ENCODE measurements at regions not wholly inside any gene's neighbourhood (a gene's known extent, or its start where the extent isn't known, plus 50 kb on each side); places are given as distances from the start of the nearest gene placed in this dataset.
A peak's percentile ranks its signal among the peaks of the same experiment; 100 is the strongest.

DNA sequence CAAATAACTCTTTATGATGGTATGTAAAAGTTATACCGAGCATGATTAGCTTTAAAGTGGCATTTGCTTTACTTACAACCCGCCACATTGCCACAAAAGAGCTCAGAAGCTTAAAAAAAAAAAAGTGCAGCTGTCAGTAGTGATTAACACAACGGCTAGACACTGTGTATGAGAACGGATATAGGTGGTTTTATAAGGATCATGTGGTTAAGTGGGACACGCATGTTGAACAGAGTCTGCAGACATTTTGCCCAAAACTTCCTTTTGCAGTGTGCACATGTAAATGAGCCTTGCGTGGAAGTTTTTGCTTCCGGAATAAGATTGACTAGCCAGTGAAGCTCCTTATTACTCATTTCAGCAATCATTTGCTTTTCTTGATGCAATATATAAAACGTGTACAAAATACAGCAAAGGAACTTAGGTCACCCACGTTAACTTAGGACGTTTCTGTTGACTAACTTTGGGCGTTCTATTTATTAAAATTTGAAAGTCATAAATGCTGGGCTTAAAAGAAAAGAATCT, 58.7 kb upstream of the RGS1 start (continued):
- TF ChIP-seq, protein P1, sequence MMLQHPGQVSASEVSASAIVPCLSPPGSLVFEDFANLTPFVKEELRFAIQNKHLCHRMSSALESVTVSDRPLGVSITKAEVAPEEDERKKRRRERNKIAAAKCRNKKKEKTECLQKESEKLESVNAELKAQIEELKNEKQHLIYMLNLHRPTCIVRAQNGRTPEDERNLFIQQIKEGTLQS (IDR thresholded peaks at IDR 0.05; ENCODE audit: borderline replicate concordance, extremely low read depth, low read depth, low read length), result no peak
- TF ChIP-seq RCOR1 (conservative IDR thresholded peaks at IDR 0.05; ENCODE audit: low read depth, low read length), result no peak; the same call in 1 of the 2 replicates
- TF ChIP-seq SREBF1 (IDR thresholded peaks at IDR 0.05; ENCODE audit: low read length), result no peak
- TF ChIP-seq GABPA (IDR thresholded peaks at IDR 0.05; ENCODE audit: low read depth), result peak; percentile 61
- no peak for TF ChIP-seq RB1 (IDR thresholded peaks at IDR 0.05; ENCODE audit: borderline replicate concordance)
- TF ChIP-seq, protein P2, sequence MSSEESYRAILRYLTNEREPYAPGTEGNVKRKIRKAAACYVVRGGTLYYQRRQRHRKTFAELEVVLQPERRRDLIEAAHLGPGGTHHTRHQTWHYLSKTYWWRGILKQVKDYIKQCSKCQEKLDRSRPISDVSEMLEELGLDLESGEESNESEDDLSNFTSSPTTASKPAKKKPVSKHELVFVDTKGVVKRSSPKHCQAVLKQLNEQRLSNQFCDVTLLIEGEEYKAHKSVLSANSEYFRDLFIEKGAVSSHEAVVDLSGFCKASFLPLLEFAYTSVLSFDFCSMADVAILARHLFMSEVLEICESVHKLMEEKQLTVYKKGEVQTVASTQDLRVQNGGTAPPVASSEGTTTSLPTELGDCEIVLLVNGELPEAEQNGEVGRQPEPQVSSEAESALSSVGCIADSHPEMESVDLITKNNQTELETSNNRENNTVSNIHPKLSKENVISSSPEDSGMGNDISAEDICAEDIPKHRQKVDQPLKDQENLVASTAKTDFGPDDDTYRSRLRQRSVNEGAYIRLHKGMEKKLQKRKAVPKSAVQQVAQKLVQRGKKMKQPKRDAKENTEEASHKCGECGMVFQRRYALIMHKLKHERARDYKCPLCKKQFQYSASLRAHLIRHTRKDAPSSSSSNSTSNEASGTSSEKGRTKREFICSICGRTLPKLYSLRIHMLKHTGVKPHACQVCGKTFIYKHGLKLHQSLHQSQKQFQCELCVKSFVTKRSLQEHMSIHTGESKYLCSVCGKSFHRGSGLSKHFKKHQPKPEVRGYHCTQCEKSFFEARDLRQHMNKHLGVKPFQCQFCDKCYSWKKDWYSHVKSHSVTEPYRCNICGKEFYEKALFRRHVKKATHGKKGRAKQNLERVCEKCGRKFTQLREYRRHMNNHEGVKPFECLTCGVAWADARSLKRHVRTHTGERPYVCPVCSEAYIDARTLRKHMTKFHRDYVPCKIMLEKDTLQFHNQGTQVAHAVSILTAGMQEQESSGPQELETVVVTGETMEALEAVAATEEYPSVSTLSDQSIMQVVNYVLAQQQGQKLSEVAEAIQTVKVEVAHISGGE (CRISPR knock-in tag; IDR thresholded peaks at IDR 0.05), result no peak
- peak in 1 of 2 experiments; percentile 44; a peak in 1 of 4 replicates for TF ChIP-seq SRF (IDR thresholded peaks at IDR 0.05; ENCODE audit: low read depth in 2 of 2, low read length in 2 of 2)
- TF ChIP-seq ZNF622 (IDR thresholded peaks at IDR 0.05), result no peak
- TF ChIP-seq HDAC2 (IDR thresholded peaks at IDR 0.05), result no peak
- peak; percentile 98 for TF ChIP-seq ZBED1 (IDR thresholded peaks at IDR 0.05; ENCODE audit: borderline replicate concordance)
- peak; percentile 98 for TF ChIP-seq POU2F2 (IDR thresholded peaks at IDR 0.05; ENCODE audit: borderline replicate concordance, low read depth, low read length)
- TF ChIP-seq BACH1 (IDR thresholded peaks at IDR 0.05; ENCODE audit: borderline replicate concordance), result peak; percentile 92
- TF ChIP-seq SPI1 (IDR thresholded peaks at IDR 0.05; ENCODE audit: borderline replicate concordance, insufficient read depth, low read depth, low read length), result no peak
- peak; percentile 99 for TF ChIP-seq EP300 (IDR thresholded peaks at IDR 0.05; ENCODE audit: borderline replicate concordance in 1 of 2, control insufficient read depth in 1 of 2, low read depth in 2 of 2, low read length in 2 of 2)
- no peak for TF ChIP-seq HDAC6 (IDR thresholded peaks at IDR 0.05; ENCODE audit: unreplicated experiment)
- TF ChIP-seq, protein P3, sequence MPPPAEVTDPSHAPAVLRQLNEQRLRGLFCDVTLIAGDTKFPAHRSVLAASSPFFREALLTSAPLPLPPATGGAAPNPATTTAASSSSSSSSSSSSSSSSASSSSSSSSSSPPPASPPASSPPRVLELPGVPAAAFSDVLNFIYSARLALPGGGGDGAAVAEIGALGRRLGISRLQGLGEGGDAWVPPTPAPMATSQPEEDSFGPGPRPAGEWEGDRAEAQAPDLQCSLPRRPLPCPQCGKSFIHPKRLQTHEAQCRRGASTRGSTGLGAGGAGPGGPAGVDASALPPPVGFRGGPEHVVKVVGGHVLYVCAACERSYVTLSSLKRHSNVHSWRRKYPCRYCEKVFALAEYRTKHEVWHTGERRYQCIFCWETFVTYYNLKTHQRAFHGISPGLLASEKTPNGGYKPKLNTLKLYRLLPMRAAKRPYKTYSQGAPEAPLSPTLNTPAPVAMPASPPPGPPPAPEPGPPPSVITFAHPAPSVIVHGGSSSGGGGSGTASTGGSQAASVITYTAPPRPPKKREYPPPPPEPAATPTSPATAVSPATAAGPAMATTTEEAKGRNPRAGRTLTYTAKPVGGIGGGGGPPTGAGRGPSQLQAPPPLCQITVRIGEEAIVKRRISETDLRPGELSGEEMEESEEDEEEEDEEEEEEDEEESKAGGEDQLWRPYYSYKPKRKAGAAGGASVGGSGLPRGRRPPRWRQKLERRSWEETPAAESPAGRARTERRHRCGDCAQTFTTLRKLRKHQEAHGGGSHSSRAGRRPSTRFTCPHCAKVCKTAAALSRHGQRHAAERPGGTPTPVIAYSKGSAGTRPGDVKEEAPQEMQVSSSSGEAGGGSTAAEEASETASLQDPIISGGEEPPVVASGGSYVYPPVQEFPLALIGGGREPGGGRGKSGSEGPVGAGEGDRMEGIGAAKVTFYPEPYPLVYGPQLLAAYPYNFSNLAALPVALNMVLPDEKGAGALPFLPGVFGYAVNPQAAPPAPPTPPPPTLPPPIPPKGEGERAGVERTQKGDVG (CRISPR knock-in tag; IDR thresholded peaks at IDR 0.05), result no peak
- TF ChIP-seq NFXL1 (IDR thresholded peaks at IDR 0.05; ENCODE audit: borderline replicate concordance), result no peak
- TF ChIP-seq, protein P4, sequence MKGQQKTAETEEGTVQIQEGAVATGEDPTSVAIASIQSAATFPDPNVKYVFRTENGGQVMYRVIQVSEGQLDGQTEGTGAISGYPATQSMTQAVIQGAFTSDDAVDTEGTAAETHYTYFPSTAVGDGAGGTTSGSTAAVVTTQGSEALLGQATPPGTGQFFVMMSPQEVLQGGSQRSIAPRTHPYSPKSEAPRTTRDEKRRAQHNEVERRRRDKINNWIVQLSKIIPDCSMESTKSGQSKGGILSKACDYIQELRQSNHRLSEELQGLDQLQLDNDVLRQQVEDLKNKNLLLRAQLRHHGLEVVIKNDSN (IDR thresholded peaks at IDR 0.05; ENCODE audit: borderline replicate concordance, extremely low read length, insufficient read depth, low read depth, low read length), result no peak
- peak; percentile 96 for TF ChIP-seq TCF12 (IDR thresholded peaks at IDR 0.05; ENCODE audit: low read depth, low read length)
- TF ChIP-seq CBFB (IDR thresholded peaks at IDR 0.05; ENCODE audit: low read depth), result peak; percentile 97
- 0 out of 2 replicates have a peak, but pooled peaks have one; percentile 73 for TF ChIP-seq ZNF24 (IDR thresholded peaks at IDR 0.05)
- peak; percentile 14; the same call in 1 of the 2 replicates for TF ChIP-seq RAD21 (IDR thresholded peaks at IDR 0.05; ENCODE audit: insufficient read depth, low read depth, low read length)
- peak; percentile 93 to 94 for TF ChIP-seq BHLHE40 (IDR thresholded peaks at IDR 0.05; ENCODE audit: borderline replicate concordance in 1 of 2, low read depth in 2 of 2, low read length in 1 of 2)
- peak; percentile 69; the same call in 1 of the 2 replicates for TF ChIP-seq ZNF217 (IDR thresholded peaks at IDR 0.05)
